Uterus (tissue), 2 donors: ENCODE measurements at regions not wholly inside any gene's neighbourhood (a gene's known extent, or its start where the extent isn't known, plus 50 kb on each side); places are given as distances from the start of the nearest gene placed in this dataset.

Source experiments
- CTCF ChIP-seq, 4 experiments: fragments of 200-600 bp in 2 of 4; fragments of 450-650 bp in 2 of 4; sonication (generic) in 2 of 4; IDR thresholded peaks; one replicate each; pipeline ENCODE4 v1.5.1; 2016 to 2019; ENCODE audit warnings: antibody characterized with exemption in 4 of 4, mild to moderate bottlenecking in 2 of 4, moderate library complexity in 1 of 4
- POLR2A ChIP-seq, 2 donors: fragments of 450-650 bp; IDR thresholded peaks; one replicate each; pipeline ENCODE4 v1.6.1; 2016; ENCODE audit warnings: antibody characterized with exemption in 2 of 2, mild to moderate bottlenecking in 1 of 2, moderate library complexity in 1 of 2

- no peak for TF ChIP-seq CTCF (IDR thresholded peaks at IDR 0.05)
- no peak for TF ChIP-seq POLR2A (IDR thresholded peaks at IDR 0.05)
These were observed 210.5 kb downstream of the SNAPC1 start for GRCh38 chr14:61972711-61973110.
